Prostate gland (tissue), 2 donors: ENCODE measurements at regions not wholly inside any gene's neighbourhood (a gene's known extent, or its start where the extent isn't known, plus 50 kb on each side); places are given as distances from the start of the nearest gene placed in this dataset.

ENCODE experiments used
- DNase-seq: peaks from one replicate; pipeline ENCODE4 v3.0.0-alpha.2; 2019; ENCODE audit warnings: low spot score
- H3K27ac ChIP-seq, 2 donors: fragments of 200-600 bp; sonication (generic); 2 replicates each; pipeline ENCODE4 v1.5.1; 2017 to 2019
- H3K27me3 ChIP-seq: fragments of 200-600 bp; sonication (generic); replicated peaks from 2 replicates; pipeline ENCODE4 v1.5.1; 2019; ENCODE audit not compliant: insufficient read depth
- H3K36me3 ChIP-seq, 2 donors: fragments of 200-600 bp; sonication (generic); 1 replicate in 1 of 2; 2 replicates in 1 of 2; pipeline versions ENCODE4 v1.5.1 to v1.8.1; 2017 to 2019
- H3K4me1 ChIP-seq: fragments of 200-600 bp; sonication (generic); replicated peaks from 2 replicates; pipeline ENCODE4 v1.5.1; 2019
- H3K4me3 ChIP-seq, 2 donors: fragments of 200-600 bp; sonication (generic); 2 replicates each; pipeline ENCODE4 v1.5.1; 2017 to 2019
- H3K9me3 ChIP-seq: fragments of 200-600 bp; sonication (generic); 2 replicates; pipeline ENCODE4 v1.5.1; 2017
- CTCF ChIP-seq, 4 experiments: fragments of 200-600 bp in 2 of 4; fragments of 450-650 bp in 2 of 4; sonication (generic) in 2 of 4; IDR thresholded peaks; 1 replicate in 3 of 4; 2 replicates in 1 of 4; pipeline ENCODE4 v1.5.1; 2016 to 2019; ENCODE audit warnings: antibody characterized with exemption in 4 of 4, mild to moderate bottlenecking in 2 of 4, moderate library complexity in 2 of 4
- POLR2A ChIP-seq: fragments of 450-650 bp; IDR thresholded peaks from one replicate; pipeline ENCODE4 v1.6.1; 2016; ENCODE audit warnings: antibody characterized with exemption, mild to moderate bottlenecking
- POLR2AphosphoS5 ChIP-seq: sonication (generic); formaldehyde crosslinking; IDR thresholded peaks from one replicate; pipeline ENCODE4 v1.6.1; 2017; ENCODE audit warnings: antibody characterized with exemption
- WGBS: methylation state at CpG from one replicate; pipeline ENCODE4 v1.1.5; 2018; 5-methylcytosine and 5-hydroxymethylcytosine counted together
- intact Hi-C: fragments of 100-400 bp; cut with DNase I; formaldehyde crosslinking; loops from one replicate; pipeline ENCODE4 v1.14.2; 2022

- H3K4me1 ChIP-seq = no peaks in the 10 kb centered on the region
- no peak for TF ChIP-seq POLR2A
- TF ChIP-seq POLR2AphosphoS5 = no peak
- TF ChIP-seq CTCF (IDR thresholded peaks at IDR 0.05) = no peak
- H3K27ac ChIP-seq = no peak overlapping the region
- no peak overlapping the region for H3K4me3 ChIP-seq
- 71% methylated on average over 7 of the region's 7 CpGs for WGBS
- no peaks in the 10 kb centered on the region for H3K27me3 ChIP-seq
- no peaks in the 10 kb centered on the region for H3K36me3 ChIP-seq
- DNase-seq = peak; percentile 8
- intact Hi-C loops = no loop called here
- H3K9me3 ChIP-seq = no peaks in the 10 kb centered on the region
These were observed 154.7 kb downstream of the BARX2 start for GRCh38 chr11:129530154-129530895.

- no peak for DNase-seq
- H3K9me3 ChIP-seq = no peaks in the 10 kb centered on the region
- no peaks in the 10 kb centered on the region for H3K4me1 ChIP-seq
- H3K27me3 ChIP-seq = no peaks in the 10 kb centered on the region
- no peak for TF ChIP-seq POLR2AphosphoS5
- no peak for TF ChIP-seq CTCF (IDR thresholded peaks at IDR 0.05)
- no peak for TF ChIP-seq POLR2A
- no peak overlapping the region for H3K27ac ChIP-seq
- intact Hi-C loops = no loop called here
- no peaks in the 10 kb centered on the region for H3K36me3 ChIP-seq
- H3K4me3 ChIP-seq = no peak overlapping the region
These were observed 157.7 kb downstream of the BARX2 start for GRCh38 chr11:129533395-129533794.

GRCh38 chr11:129536338-129536737 lies 160.7 kb downstream of the BARX2 start:
- no peak for DNase-seq
- Histone ChIP-seq H3K27ac (no peak overlapping the region), H3K36me3 (no peaks in the 10 kb centered on the region), H3K9me3 (no peaks in the 10 kb centered on the region), H3K4me1 (no peaks in the 10 kb centered on the region), H3K27me3 (no peaks in the 10 kb centered on the region), H3K4me3 (no peak overlapping the region)
- no peak for TF ChIP-seq CTCF (IDR thresholded peaks at IDR 0.05)
- no peak for TF ChIP-seq POLR2AphosphoS5
- TF ChIP-seq POLR2A = no peak
- WGBS = 46% methylated on average over 1 of the region's 1 CpG
- intact Hi-C loops = no loop called here

- TF ChIP-seq POLR2A (no peak), POLR2AphosphoS5 (peak; percentile 62)
- Histone ChIP-seq H3K27me3 (no peaks in the 10 kb centered on the region), H3K4me3 (no peak overlapping the region), H3K4me1 (no peaks in the 10 kb centered on the region), H3K36me3 (no peaks in the 10 kb centered on the region), H3K9me3 (no peaks in the 10 kb centered on the region), H3K27ac (no peak overlapping the region)
- DNase-seq = peak; percentile 19
- WGBS = 68% methylated on average over 2 of the region's 2 CpGs
- intact Hi-C loops = no loop called here
These were observed 162.7 kb downstream of the BARX2 start for GRCh38 chr11:129538323-129538722.

- H3K36me3 ChIP-seq = no peaks in the 10 kb centered on the region
- H3K9me3 ChIP-seq = no peaks in the 10 kb centered on the region
- 51% methylated on average over 3 of the region's 3 CpGs for WGBS
- TF ChIP-seq POLR2AphosphoS5 (no peak), POLR2A (no peak), CTCF (IDR thresholded peaks at IDR 0.05) (no peak)
- no peaks in the 10 kb centered on the region for H3K27me3 ChIP-seq
- H3K4me3 ChIP-seq = no peak overlapping the region
- intact Hi-C loops = no loop called here
- no peak for DNase-seq
- H3K27ac ChIP-seq = no peak overlapping the region
- no peaks in the 10 kb centered on the region for H3K4me1 ChIP-seq
These were observed 168.1 kb downstream of the BARX2 start for GRCh38 chr11:129543515-129544290.
